Putamen (tissue), 1 donor: ENCODE measurements at regions not wholly inside any gene's neighbourhood (a gene's known extent, or its start where the extent isn't known, plus 50 kb on each side); places are given as distances from the start of the nearest gene placed in this dataset.

Source experiments
- DNase-seq: peaks from one replicate; pipeline ENCODE4 v3.0.0-alpha.2; 2016; ENCODE audit warnings: low spot score

- DNase-seq, result no peak
Measured at GRCh38 chr1:201771466-201771865, 57.5 kb upstream of the IPO9 start.

GRCh38 chr1:201772178-201772577 is 56.8 kb upstream of the IPO9 start:
- DNase-seq, result no peak

- no peak for DNase-seq
Measured at GRCh38 chr1:201773764-201774163, 55.2 kb upstream of the IPO9 start.

- no peak for DNase-seq
Measured at GRCh38 chr1:201774224-201774982, 54.6 kb upstream of the IPO9 start.

- DNase-seq, result no peak
Measured at GRCh38 chr1:201774983-201775344, 54.0 kb upstream of the IPO9 start.

- no peak for DNase-seq
Measured at GRCh38 chr1:201775380-201775779, 53.6 kb upstream of the IPO9 start.

- DNase-seq, result no peak
Measured at GRCh38 chr1:201778279-201779065, 50.5 kb upstream of the IPO9 start.
